ENCODE measurements at regions not wholly inside any gene's neighbourhood (a gene's known extent, or its start where the extent isn't known, plus 50 kb on each side); places are given as distances from the start of the nearest gene placed in this dataset.

GRCh38 chr2:76204048-76204447 lies 493.3 kb upstream of the GCFC2 start:
- no peak overlapping the region for H3K27ac ChIP-seq (ENCODE audit: low read depth, low read length)
- TF ChIP-seq, protein P1, sequence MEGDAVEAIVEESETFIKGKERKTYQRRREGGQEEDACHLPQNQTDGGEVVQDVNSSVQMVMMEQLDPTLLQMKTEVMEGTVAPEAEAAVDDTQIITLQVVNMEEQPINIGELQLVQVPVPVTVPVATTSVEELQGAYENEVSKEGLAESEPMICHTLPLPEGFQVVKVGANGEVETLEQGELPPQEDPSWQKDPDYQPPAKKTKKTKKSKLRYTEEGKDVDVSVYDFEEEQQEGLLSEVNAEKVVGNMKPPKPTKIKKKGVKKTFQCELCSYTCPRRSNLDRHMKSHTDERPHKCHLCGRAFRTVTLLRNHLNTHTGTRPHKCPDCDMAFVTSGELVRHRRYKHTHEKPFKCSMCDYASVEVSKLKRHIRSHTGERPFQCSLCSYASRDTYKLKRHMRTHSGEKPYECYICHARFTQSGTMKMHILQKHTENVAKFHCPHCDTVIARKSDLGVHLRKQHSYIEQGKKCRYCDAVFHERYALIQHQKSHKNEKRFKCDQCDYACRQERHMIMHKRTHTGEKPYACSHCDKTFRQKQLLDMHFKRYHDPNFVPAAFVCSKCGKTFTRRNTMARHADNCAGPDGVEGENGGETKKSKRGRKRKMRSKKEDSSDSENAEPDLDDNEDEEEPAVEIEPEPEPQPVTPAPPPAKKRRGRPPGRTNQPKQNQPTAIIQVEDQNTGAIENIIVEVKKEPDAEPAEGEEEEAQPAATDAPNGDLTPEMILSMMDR (conservative IDR thresholded peaks at IDR 0.05): no peak
- H3K27me3 ChIP-seq (ENCODE audit: control insufficient read depth, insufficient read depth, low read length, poor library complexity, severe bottlenecking): no peaks in the 10 kb centered on the region
- peaks cover 7% of the 10 kb centered on the region for H3K27me3 Mint-ChIP-seq (ENCODE audit: insufficient read depth)
- H3K4me3 Mint-ChIP-seq: no peak overlapping the region
- no peaks in the 10 kb centered on the region for H3K9me3 Mint-ChIP-seq
- H3K4me1 ChIP-seq (ENCODE audit: control insufficient read depth, insufficient read depth, low read length): peaks cover 3% of the 10 kb centered on the region
- H3K4me3 ChIP-seq (ENCODE audit: low read length): no peak overlapping the region
- peaks cover 7% of the 10 kb centered on the region for H3K4me1 Mint-ChIP-seq
- H3K36me3 ChIP-seq (ENCODE audit: control insufficient read depth, insufficient read depth, low read length): no peaks in the 10 kb centered on the region
- DNase-seq: no peak
- H3K36me3 Mint-ChIP-seq (ENCODE audit: low read depth): no peaks in the 10 kb centered on the region
- H3K9ac ChIP-seq (ENCODE audit: extremely low read depth, low read length, poor library complexity, severe bottlenecking): no peak overlapping the region
- H3K27ac Mint-ChIP-seq: no peak overlapping the region
- whole genome bisulfite sequencing, 2 experiments (ENCODE audit: insufficient coverage in 1 of 2, insufficient read length in 1 of 2): 88 to 90% methylated on average over 1 to 2 of the region's 2 CpGs
- H3K9me3 ChIP-seq (ENCODE audit: control insufficient read depth, low read length): peaks cover 3% of the 10 kb centered on the region

GRCh38 chr2:76202866-76203265 lies 492.2 kb upstream of the GCFC2 start:
- Mint-ChIP-seq H3K4me1 (peaks cover 7% of the 10 kb centered on the region), H3K36me3 (ENCODE audit: low read depth) (no peaks in the 10 kb centered on the region)
- 83 to 92% methylated on average over 1 to 2 of the region's 2 CpGs for WGBS, 2 experiments (ENCODE audit: insufficient coverage in 1 of 2, insufficient read length in 1 of 2)

GRCh38 chr2:76197842-76198448 lies 487.2 kb upstream of the GCFC2 start:
- H3K27ac ChIP-seq (ENCODE audit: low read depth, low read length): no peak overlapping the region
- no peaks in the 10 kb centered on the region for H3K27me3 ChIP-seq (ENCODE audit: control insufficient read depth, insufficient read depth, low read length, poor library complexity, severe bottlenecking)
- no peak overlapping the region for H3K9ac ChIP-seq (ENCODE audit: extremely low read depth, low read length, poor library complexity, severe bottlenecking)
- no peaks in the 10 kb centered on the region for H3K36me3 ChIP-seq (ENCODE audit: control insufficient read depth, insufficient read depth, low read length)
- Mint-ChIP-seq H3K9me3 (no peaks in the 10 kb centered on the region), H3K4me3 (no peak overlapping the region), H3K27me3 (ENCODE audit: insufficient read depth) (no peaks in the 10 kb centered on the region), H3K36me3 (ENCODE audit: low read depth) (no peaks in the 10 kb centered on the region), H3K4me1 (peaks cover 14% of the 10 kb centered on the region), H3K27ac (peak overlapping the region; percentile 68)
- no peaks in the 10 kb centered on the region for H3K4me1 ChIP-seq (ENCODE audit: control insufficient read depth, insufficient read depth, low read length)
- no peaks in the 10 kb centered on the region for H3K9me3 ChIP-seq (ENCODE audit: control insufficient read depth, low read length)
- WGBS, 2 experiments (ENCODE audit: insufficient coverage in 1 of 2, insufficient read length in 1 of 2): 52 to 65% methylated on average over 2 to 7 of the region's 7 CpGs
- peak; percentile 92 for DNase-seq
- TF ChIP-seq, protein P1 (conservative IDR thresholded peaks at IDR 0.05): peak; percentile 87
- H3K4me3 ChIP-seq (ENCODE audit: low read length): no peak overlapping the region

More at GRCh38 chr2:76202866-76203265, 492.2 kb upstream of the GCFC2 start:
- H3K4me3 ChIP-seq (ENCODE audit: low read length): no peak overlapping the region
- Mint-ChIP-seq H3K4me3 (no peak overlapping the region), H3K27ac (no peak overlapping the region), H3K9me3 (no peaks in the 10 kb centered on the region), H3K27me3 (ENCODE audit: insufficient read depth) (peaks cover 1% of the 10 kb centered on the region)
- no peaks in the 10 kb centered on the region for H3K36me3 ChIP-seq (ENCODE audit: control insufficient read depth, insufficient read depth, low read length)
- no peaks in the 10 kb centered on the region for H3K27me3 ChIP-seq (ENCODE audit: control insufficient read depth, insufficient read depth, low read length, poor library complexity, severe bottlenecking)
- H3K4me1 ChIP-seq (ENCODE audit: control insufficient read depth, insufficient read depth, low read length): peaks cover 3% of the 10 kb centered on the region
- no peak overlapping the region for H3K27ac ChIP-seq (ENCODE audit: low read depth, low read length)
- DNase-seq: no peak
- TF ChIP-seq, protein P1 (conservative IDR thresholded peaks at IDR 0.05): no peak
- H3K9me3 ChIP-seq (ENCODE audit: control insufficient read depth, low read length): no peaks in the 10 kb centered on the region
- H3K9ac ChIP-seq (ENCODE audit: extremely low read depth, low read length, poor library complexity, severe bottlenecking): no peak overlapping the region
